Left lobe of liver (tissue), 2 donors: ENCODE measurements at regions not wholly inside any gene's neighbourhood (a gene's known extent, or its start where the extent isn't known, plus 50 kb on each side); places are given as distances from the start of the nearest gene placed in this dataset.
"Not testable (repeated sequence)": the region's sequence is repeated elsewhere in the genome, so short reads cannot be mapped to it uniquely, and the experiment has no call there.

Experiments
- ATAC-seq: fragments of 200-7000 bp; cut with Tn5 transposase; one replicate; pipeline ENCODE4 v1.9.1; 2020; ENCODE audit warnings: mild to moderate bottlenecking, moderate library complexity
- DNase-seq: peaks from one replicate; pipeline ENCODE4 v3.0.0-alpha.2; 2020; ENCODE audit warnings: low spot score
- donor health status: DM: no; HTN: no; CAD: no; lungs with moderate emphysema.
- donor health status: DM: no; HTN: yes; CAD: no.

- ATAC-seq, result peak; percentile 17
- no peak for DNase-seq
These were observed 76.4 kb downstream of the MAGED4 start for GRCh38 chrX:52261125-52261462.

- ATAC-seq, result peak; percentile 98
These were observed 76.9 kb downstream of the MAGED4 start for GRCh38 chrX:52261463-52262194.

GRCh38 chrX:52262195-52262546 lies 77.5 kb downstream of the MAGED4 start:
- no peak for DNase-seq
- ATAC-seq, result peak; percentile 8

More at GRCh38 chrX:52261463-52262194, 76.9 kb downstream of the MAGED4 start:
- DNase-seq, result peak; percentile 92

GRCh38 chrX:52263417-52263816 lies 78.7 kb downstream of the MAGED4 start:
- no peak for DNase-seq
- no peak for ATAC-seq

- ATAC-seq (no peak), DNase-seq (no peak)
These were observed 81.0 kb downstream of the MAGED4 start for GRCh38 chrX:52265713-52266112.

- not testable (repeated sequence) for ATAC-seq, DNase-seq
These were observed 83.8 kb downstream of the MAGED4 start for GRCh38 chrX:52268502-52268901.

GRCh38 chrX:52270453-52271116 lies 85.9 kb downstream of the MAGED4 start:
- DNase-seq (no peak), ATAC-seq (no peak)

- DNase-seq, result no peak
- no peak for ATAC-seq
These were observed 86.5 kb downstream of the MAGED4 start for GRCh38 chrX:52271206-52271605.

- no peak for DNase-seq
- ATAC-seq, result no peak
These were observed 91.2 kb upstream of the XAGE2 start for GRCh38 chrX:52277666-52278065.

DNA sequence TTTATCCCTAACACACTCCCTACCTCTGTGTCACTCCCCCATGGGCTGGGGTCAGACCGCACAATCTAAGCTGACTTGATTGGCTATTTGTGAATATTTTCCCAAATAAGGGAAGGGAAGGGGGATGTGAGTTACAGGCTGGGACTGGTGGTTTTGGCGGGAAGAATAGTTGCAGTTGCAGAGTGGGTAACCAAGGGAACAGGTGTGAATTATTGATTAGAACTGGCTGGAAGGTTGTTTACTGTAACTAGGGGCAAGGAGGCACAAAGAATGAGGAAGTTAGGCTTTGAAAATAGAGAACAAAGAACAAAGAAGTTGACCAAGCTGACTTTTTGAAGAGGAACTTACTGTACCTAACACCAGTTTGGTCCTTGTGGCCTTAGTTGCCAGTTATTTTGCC lies 88.0 kb upstream of the XAGE2 start:
- no peak for DNase-seq
- ATAC-seq, result no peak

- no peak for DNase-seq
- no peak for ATAC-seq
These were observed 84.0 kb upstream of the XAGE2 start for GRCh38 chrX:52284865-52285264.

GRCh38 chrX:52298968-52299367 lies 69.9 kb upstream of the XAGE2 start:
- ATAC-seq, DNase-seq: not testable (repeated sequence)

GRCh38 chrX:52308532-52308931 lies 60.3 kb upstream of the XAGE2 start:
- ATAC-seq, DNase-seq: not testable (repeated sequence)
